ACHN (cell line): ENCODE measurements at regions not wholly inside any gene's neighbourhood (a gene's known extent, or its start where the extent isn't known, plus 50 kb on each side); places are given as distances from the start of the nearest gene placed in this dataset.

Experiments
- DNase-seq: peaks from one replicate; pipeline ENCODE4 v3.0.0-alpha.2; 2015
- in situ Hi-C: cut with HindIII; loops from 2 replicates; pipeline ENCODE4 v1.10.0; 2017; ENCODE audit warnings: low sequenced_read_pairs, low pct_ligation_motif_present, low pct_unique_long_range_greater_than_20kb

DNA sequence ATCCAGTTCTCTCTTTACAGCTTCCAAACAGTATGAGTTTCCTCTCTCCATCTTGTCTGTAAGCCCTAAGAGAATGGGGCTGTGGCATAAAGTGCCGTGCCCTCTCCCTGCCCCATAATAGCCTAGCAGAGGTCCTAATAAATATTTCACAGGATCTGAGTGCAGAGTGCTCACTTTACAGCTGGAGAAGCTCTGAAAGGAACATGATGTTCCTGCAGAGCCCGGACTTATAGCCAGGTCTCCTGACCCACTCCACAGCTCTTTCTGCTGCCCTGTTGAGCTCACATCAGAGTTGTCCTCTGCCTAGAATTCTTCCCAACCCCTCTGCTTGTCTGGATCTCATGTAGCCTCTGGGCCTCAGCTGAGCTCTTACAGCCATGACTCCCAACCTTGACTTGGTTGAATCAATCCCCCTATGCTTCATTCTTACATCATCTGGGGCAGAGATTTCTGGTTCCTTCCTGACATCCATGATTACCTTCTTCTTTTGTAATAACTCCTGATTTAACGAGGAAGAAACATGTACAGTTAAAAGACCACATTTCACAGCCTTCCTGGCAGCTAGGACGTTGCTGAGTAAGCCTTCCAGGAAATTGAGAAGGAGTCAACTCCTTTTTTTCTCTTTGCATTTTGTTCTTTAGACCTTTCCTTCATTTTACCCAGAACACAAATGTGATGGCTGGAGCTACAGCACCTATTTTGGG, 135.3 kb downstream of the RPLP1 start:
- in situ Hi-C loops, result no loop called here
- DNase-seq, result no peak

GRCh38 chr15:69590201-69590710, 137.6 kb downstream of the RPLP1 start:
- in situ Hi-C loops, result no loop called here
- no peak for DNase-seq

DNA sequence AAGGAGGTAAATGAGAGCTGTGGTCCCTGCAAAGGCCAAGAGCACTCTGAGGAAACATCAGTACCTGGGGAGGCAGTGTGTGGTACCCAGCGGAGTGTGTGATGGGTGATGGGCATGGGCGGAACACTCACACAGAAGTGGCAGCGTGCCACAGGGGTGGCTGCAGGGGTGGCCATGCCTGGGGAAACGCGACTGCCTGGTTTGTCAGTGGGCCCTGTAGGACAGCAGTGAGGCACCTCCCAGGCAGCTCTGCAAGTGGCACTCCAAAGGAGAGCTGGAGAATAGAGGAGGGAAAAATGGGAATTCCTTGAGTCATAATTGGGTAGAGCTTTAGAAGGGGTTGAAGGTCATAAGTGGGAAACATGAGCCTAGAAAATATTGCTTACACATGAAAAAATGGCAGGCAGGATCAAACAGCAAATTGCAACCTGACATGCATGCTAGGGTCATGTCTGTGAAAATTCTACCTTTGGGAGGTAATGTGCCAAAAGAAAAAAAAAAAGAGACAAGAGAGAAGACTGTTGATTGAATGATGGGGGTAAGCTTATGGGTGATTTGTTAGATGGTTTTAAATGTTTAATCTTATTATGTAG, 138.4 kb downstream of the RPLP1 start:
- in situ Hi-C loops, result no loop called here
- DNase-seq, result no peak

DNA sequence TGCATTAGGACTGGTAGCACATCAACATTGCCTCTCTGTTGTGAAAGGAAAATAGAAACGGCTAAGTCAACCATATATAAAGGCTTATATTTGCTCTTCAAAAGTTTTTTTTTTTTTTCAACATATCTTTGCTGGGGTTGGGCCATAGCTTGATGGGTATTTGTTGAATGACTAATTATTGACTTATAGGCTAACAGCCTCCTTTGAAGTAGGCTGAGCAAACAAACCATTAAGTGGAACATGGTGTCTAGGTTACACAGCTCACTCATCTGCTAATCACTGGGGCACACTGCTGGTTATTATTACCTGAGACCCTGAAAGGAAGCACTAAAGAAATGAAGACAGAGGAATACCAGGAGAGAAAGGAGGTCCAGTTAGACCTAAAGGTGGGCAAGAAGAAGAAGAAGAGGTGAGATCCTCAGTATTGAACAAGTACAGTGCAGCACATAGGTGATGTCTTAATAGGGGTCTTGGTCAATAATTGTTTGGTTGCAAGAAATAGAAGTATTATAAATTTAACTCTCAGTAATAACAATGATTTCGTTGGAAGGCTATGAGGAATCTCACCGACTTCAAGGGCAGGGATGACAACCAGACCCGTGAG, 139.4 kb downstream of the RPLP1 start:
- DNase-seq, result no peak
- in situ Hi-C loops, result no loop called here

GRCh38 chr15:69592954-69593353, 140.3 kb downstream of the RPLP1 start:
- no peak for DNase-seq
- in situ Hi-C loops, result no loop called here

DNA sequence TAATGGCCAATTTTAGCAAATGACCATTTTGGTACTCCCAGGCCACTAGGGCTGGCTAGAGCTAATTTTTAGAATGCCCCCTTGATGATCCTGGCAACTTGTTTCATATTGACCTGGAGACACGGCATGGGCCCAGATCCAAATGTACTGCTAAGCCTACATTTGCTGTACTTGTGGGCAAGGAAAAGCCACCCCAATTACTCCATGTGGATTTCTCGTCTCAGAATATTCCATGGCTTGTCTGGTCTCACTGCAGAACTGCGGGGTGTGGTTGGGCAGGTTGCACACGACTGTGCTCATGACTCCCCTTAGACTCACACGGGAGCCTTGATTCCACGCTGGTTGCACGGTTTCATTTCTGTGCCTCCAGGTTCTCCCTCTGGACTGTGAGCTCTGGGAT, 140.9 kb downstream of the RPLP1 start:
- in situ Hi-C loops, result no loop called here
- no peak for DNase-seq

DNA sequence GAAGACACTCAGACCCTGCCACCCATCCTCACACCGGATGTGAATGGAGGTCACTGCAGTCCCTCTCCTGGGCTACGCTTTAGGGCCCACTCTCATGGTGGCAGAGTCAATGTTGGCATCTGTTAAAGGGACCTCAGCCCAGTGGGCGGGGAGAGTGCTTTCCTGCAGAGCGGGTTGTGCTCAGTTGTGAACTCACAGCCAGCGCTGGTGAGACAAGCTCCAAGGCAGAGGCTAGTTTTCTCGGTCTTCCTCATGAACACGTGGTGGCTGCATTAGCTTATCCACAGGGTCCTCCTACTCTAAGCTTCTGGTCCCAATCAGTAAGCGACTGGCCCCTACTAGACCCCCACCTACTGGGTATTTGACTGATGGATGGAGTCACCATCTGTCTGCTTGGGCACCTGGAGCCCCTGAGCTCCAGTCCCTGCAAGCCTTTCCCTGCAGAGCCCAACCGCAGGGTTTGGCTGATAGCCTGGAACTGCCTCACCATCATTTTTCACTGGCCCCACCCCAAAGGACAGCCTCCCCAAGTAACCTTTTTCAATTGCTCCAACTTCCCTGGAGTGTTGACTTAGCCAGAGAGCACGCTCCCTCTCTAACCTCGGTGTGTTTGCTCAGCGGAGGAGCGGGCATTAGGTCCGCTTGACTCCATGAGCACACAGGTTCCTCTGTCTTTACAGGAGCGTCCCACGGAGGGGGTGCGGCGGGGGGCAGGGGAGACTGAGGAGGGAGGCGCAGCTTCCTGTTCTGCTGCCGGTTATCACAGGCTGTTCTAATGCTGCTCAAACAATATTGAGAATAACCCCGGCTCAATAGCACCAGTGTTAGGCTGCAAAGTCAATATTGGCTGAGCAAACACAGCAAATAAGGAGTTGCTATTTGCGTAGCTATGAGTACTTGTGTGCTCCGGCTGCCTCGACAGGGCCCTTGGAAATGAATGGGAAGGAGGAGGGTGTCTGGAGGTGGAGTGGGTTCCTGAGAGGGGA, 141.7 kb downstream of the RPLP1 start:
- DNase-seq, result no peak
- in situ Hi-C loops, result no loop called here

DNA sequence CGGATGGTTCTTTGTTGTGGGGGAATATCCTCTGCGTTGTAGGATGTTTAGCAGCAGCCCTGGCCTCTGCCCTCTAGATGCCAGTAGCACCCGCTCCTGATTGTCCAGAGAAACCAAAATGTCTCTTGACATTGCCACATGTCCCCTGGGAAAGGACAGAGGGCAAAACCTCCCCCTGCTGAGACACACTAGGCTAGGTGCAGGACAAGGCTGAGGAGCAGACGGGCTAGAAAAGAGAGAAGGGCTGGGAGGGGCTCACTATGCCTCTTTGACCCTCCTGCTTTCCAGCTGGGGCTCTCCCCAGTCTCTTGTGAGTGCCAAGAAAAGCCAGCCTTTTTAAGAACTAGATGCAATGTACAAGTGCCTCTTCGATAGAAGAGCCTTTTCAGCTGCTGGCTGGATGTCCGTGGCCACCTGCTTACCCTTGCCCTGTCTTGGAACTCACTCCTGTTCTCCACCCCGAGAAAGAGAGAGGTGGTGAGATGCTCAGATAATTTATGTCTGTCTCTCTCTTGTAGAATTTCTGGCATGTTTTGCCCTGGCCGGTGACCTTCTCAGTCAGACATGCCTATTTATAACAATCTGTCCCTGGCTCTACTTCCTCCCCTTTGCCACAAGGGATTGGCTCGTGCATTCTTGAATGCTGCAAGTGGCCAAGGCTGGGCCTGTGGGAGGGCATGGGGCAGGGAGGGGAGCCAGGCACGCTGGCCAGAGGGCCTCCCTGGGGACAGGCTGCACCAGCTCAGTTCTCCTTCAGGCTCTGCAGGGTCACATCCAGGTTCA, 142.6 kb downstream of the RPLP1 start:
- no peak for DNase-seq
- in situ Hi-C loops, result no loop called here

DNA sequence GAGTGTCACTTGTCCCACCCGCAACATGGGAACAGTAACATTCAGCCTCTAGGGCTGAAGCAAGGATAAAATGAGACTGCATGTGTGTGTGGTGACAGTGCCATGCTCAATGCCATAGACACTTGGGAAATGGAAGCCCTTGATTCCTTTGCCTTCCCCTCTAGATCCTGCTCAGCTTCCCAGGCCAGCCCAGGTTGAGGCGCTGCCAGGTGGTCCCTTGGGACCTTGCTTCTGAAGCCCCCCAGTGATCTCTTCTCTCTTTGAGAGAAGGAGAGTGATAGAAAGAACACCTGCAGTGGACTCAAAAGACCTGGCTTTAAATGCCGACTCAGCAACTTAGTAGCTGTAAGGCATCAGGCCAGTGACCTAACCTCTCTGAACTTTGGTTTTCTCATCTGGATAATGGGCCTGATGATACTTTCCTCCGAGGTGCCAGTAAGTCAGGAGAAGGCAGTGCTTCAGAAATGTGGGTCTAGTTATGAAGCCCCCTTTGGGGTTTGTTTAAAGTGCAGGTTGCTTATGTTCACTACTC, 144.5 kb downstream of the RPLP1 start:
- in situ Hi-C loops, result no loop called here
- no peak for DNase-seq

GRCh38 chr15:69599271-69599670, 146.7 kb downstream of the RPLP1 start:
- in situ Hi-C loops, result no loop called here
- no peak for DNase-seq

DNA sequence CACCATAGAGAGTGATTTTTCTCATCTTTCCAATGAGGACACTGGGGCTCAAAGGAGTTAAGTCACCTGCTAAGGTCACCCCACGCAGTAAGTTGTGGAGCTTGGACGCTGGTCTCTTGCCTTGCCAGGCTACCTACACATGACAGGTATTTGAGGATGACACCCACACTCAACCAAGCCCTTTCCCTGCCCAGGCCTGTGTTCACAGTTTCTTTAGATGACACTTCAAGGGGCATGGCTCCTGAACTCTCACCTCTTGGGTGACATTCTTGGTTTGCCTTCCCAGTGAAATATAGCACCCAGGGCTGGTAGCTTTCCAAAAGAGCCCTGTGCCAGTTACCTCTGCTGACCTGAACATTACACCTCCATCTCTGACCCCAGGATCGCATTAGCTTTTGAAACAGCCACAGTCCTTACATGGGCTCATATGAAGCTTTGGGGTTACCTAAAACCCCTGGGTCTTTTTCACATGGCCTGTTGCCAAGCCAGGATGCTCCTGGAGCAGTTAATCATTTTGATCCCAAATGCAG, 148.0 kb downstream of the RPLP1 start:
- DNase-seq, result no peak
- in situ Hi-C loops, result no loop called here

- no peak for DNase-seq
- in situ Hi-C loops, result no loop called here
Measured at GRCh38 chr15:69601711-69602504, 149.3 kb downstream of the RPLP1 start.

DNA sequence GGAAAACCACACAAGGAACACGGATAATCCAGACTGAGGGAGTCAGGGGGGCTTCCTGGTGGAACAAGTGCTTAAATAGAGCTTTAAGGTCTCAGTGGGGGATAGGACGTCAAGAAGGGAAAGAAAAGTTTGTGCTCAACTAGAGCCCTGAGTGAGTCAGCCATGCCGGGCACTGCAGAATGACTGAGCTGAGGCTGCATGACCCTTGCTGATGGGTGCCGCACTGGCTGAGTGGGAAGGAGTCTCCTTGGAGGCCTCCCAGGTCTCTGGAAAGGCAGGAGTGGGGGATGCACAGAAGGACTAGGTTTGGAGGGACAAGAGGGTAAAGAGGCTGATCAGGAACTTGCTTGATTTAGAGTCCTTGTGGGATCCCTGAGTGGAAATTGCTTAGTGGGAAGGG, 150.3 kb downstream of the RPLP1 start:
- in situ Hi-C loops, result no loop called here
- DNase-seq, result no peak

- in situ Hi-C loops, result no loop called here
Measured at GRCh38 chr15:69603369-69604071, 150.9 kb downstream of the RPLP1 start.

GRCh38 chr15:69604072-69604411, 151.4 kb downstream of the RPLP1 start:
- DNase-seq, result no peak
- in situ Hi-C loops, result no loop called here

More at GRCh38 chr15:69603369-69604071, 150.9 kb downstream of the RPLP1 start:
- no peak for DNase-seq

DNA sequence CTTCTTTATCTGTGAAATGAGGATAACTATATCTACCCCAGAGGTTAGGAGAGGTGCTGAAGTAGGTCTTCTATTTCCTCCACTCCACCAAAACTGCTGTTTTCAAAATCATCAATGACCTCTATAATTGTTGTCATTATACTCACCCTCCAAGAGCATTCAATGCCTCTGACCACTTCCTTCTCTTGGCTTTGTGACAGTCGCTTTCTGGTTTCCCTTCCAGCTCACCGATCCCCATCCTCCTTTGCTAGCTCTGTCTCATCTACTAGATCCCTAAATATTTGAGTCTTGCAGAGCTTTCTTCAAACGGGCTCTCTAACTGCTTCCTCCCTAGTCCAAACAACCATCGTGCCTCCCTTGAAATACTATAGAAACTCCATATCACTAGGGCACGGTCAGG, 153.5 kb downstream of the RPLP1 start:
- no peak for DNase-seq
- in situ Hi-C loops, result no loop called here
